Peyer's patch (tissue), 4 donors: ENCODE measurements at regions not wholly inside any gene's neighbourhood (a gene's known extent, or its start where the extent isn't known, plus 50 kb on each side); places are given as distances from the start of the nearest gene placed in this dataset.

Source experiments
- POLR2A ChIP-seq, 2 donors: fragments of 450-650 bp; IDR thresholded peaks; one replicate each; pipeline ENCODE4 v1.5.1; 2017; ENCODE audit warnings: antibody characterized with exemption in 2 of 2, mild to moderate bottlenecking in 2 of 2, moderate library complexity in 2 of 2
- TF ChIP-seq, protein P1 (sequence below), 6 experiments: fragments of 450-650 bp in 4 of 6; fragments of 200-600 bp in 2 of 6; sonication (generic) in 1 of 6; IDR thresholded peaks; one replicate each; pipeline ENCODE4 v1.5.1; 2017 to 2019; ENCODE audit warnings: antibody characterized with exemption in 6 of 6, mild to moderate bottlenecking in 3 of 6, moderate library complexity in 1 of 6

DNA sequence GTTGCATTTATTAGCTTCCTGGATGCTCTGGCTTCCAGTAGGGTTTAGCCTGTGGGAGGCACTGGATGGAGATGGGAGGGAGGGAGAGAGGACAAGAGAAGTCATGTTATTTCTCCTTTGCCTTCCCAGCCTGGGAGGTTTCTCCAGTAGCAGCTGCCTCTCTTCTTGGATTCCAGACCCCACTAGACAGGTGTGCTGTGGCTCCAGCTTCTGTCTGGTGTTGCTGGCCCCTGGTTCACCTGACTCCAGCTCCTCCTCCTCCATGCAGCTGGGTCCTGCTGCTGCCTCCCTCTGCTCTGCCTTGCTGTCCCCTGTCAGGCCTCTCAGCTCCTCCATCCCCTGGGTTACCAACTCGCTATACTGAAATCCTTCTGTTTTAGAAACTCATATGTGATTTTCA lies 188.9 kb upstream of the TNP1 start:
- TF ChIP-seq, protein P1, sequence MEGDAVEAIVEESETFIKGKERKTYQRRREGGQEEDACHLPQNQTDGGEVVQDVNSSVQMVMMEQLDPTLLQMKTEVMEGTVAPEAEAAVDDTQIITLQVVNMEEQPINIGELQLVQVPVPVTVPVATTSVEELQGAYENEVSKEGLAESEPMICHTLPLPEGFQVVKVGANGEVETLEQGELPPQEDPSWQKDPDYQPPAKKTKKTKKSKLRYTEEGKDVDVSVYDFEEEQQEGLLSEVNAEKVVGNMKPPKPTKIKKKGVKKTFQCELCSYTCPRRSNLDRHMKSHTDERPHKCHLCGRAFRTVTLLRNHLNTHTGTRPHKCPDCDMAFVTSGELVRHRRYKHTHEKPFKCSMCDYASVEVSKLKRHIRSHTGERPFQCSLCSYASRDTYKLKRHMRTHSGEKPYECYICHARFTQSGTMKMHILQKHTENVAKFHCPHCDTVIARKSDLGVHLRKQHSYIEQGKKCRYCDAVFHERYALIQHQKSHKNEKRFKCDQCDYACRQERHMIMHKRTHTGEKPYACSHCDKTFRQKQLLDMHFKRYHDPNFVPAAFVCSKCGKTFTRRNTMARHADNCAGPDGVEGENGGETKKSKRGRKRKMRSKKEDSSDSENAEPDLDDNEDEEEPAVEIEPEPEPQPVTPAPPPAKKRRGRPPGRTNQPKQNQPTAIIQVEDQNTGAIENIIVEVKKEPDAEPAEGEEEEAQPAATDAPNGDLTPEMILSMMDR (IDR thresholded peaks at IDR 0.05), result no peak
- no peak for TF ChIP-seq POLR2A (IDR thresholded peaks at IDR 0.05)
